HL-60 (cell line): ENCODE measurements at regions not wholly inside any gene's neighbourhood (a gene's known extent, or its start where the extent isn't known, plus 50 kb on each side); places are given as distances from the start of the nearest gene placed in this dataset.

Experiments used
- DNase-seq, 2 experiments: peaks; one replicate each; pipeline ENCODE4 v3.0.0-alpha.2; 2010 to 2020; ENCODE audit warnings: low read depth in 1 of 2, low spot score in 1 of 2
- H3K27ac ChIP-seq: fragments of 250-450 bp; sonication (Bioruptor Pico); replicated peaks from 2 replicates; pipeline ENCODE4 v1.5.1; 2020; ENCODE audit warnings: mild to moderate bottlenecking, moderate library complexity
- H3K27me3 ChIP-seq: fragments of 250-450 bp; sonication (Bioruptor Pico); 2 replicates; pipeline ENCODE4 v1.5.1; 2021; ENCODE audit warnings: mild to moderate bottlenecking, moderate library complexity; ENCODE audit not compliant: insufficient read depth, poor library complexity, severe bottlenecking
- H3K4me3 ChIP-seq: replicated peaks from 2 replicates; pipeline ENCODE4 v1.5.1; 2011; ENCODE audit warnings: mild to moderate bottlenecking, control low read depth, low read length; ENCODE audit not compliant: insufficient read depth
- CTCF ChIP-seq: IDR thresholded peaks from one replicate; pipeline ENCODE4 v1.5.1; 2011; ENCODE audit warnings: low read length, control low read depth, inconsistent platforms; ENCODE audit not compliant: insufficient read depth
- GABPA ChIP-seq: IDR thresholded peaks from 2 replicates; pipeline ENCODE4 v1.6.1; 2012; ENCODE audit warnings: low read depth
- POLR2AphosphoS5 ChIP-seq: IDR thresholded peaks from 2 replicates; pipeline ENCODE4 v1.6.1; 2012; ENCODE audit warnings: low read depth
- REST ChIP-seq: IDR thresholded peaks from 2 replicates; pipeline ENCODE4 v1.6.1; 2012; ENCODE audit warnings: low read depth; ENCODE audit not compliant: insufficient replicate concordance
- SPI1 ChIP-seq: IDR thresholded peaks from 2 replicates; pipeline ENCODE4 v1.6.1; 2012; ENCODE audit warnings: low read depth, mild to moderate bottlenecking, borderline replicate concordance

GRCh38 chr3:79947957-79948356, 180.2 kb upstream of the ROBO1 start:
- Histone ChIP-seq H3K27me3 (no peaks in the 10 kb centered on the region), H3K27ac (no peak overlapping the region), H3K4me3 (no peak overlapping the region)
- TF ChIP-seq CTCF (no peak), POLR2AphosphoS5 (no peak), SPI1 (no peak), REST (no peak), GABPA (no peak)
- DNase-seq, result no peak

GRCh38 chr3:79947469-79947868, 179.7 kb upstream of the ROBO1 start:
- H3K27me3 ChIP-seq, result no peaks in the 10 kb centered on the region
- no peak overlapping the region for H3K4me3 ChIP-seq
- TF ChIP-seq REST (no peak), POLR2AphosphoS5 (no peak), CTCF (no peak), GABPA (no peak), SPI1 (no peak)
- no peak for DNase-seq
- no peak overlapping the region for H3K27ac ChIP-seq

GRCh38 chr3:79937567-79937966, 169.8 kb upstream of the ROBO1 start:
- H3K27ac ChIP-seq, result no peak overlapping the region
- TF ChIP-seq CTCF (no peak), POLR2AphosphoS5 (no peak), SPI1 (no peak), REST (no peak), GABPA (no peak)
- no peak for DNase-seq
- H3K27me3 ChIP-seq, result no peaks in the 10 kb centered on the region
- H3K4me3 ChIP-seq, result no peak overlapping the region
